Middle frontal gyrus (tissue), 1 donor: ENCODE measurements at regions not wholly inside any gene's neighbourhood (a gene's known extent, or its start where the extent isn't known, plus 50 kb on each side); places are given as distances from the start of the nearest gene placed in this dataset.
"Not testable (repeated sequence)": the region's sequence is repeated elsewhere in the genome, so short reads cannot be mapped to it uniquely, and the experiment has no call there.

ENCODE experiments used
- DNase-seq: peaks from one replicate; pipeline ENCODE4 v3.0.0-alpha.2; 2015; ENCODE audit warnings: low spot score; ENCODE audit errors: extremely low spot score

DNA sequence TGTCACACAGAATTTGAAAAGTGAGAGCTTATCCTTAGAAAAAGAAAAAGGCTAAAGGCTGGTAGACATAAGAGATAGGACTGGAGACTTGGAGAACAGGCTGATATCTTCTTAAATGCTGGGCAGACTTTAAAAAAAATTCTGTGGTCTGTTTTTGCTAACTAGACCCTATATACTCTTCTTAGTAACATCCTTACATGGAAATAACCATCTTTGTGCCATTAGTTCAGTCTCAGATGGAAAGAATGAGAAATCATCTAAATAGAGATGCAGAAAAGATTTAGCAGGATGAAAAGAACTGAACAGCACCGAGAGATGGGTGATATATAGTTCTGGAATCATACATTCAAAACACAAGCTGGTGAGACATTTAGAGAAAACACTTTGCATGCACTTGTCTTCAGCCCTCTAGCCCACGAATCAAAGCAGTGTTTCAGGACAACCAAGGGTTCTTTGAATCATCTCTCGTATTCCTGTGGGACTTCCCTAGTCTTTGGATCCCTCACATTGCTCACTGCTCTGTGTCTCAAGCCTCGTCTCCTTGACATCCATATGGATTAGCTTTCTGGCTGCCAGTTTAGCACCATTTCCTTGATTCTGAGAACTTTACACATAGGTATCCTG, 93.0 kb upstream of the LYSMD4 start:
- DNase-seq = no peak

DNA sequence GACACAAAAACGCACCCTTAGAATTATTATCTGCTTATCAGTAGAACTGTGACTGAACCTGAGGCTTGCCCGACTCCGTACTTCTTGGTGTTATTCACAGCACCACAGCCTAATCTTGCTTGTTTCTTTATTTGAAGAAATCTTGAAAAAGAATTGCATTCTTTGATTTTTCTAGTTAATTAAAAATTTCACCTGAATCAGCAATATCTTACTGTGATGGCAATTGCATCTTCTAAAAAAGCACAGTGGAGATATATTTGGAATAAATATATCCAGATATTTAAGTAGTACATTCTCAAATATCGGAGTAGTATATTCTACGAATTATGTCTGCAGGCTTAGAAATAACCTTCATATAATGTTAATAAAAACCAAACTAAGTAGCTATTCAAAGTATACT, 90.1 kb upstream of the LYSMD4 start:
- DNase-seq = no peak

GRCh38 chr15:99819981-99820718, 86.9 kb upstream of the LYSMD4 start:
- DNase-seq = no peak

- DNase-seq = no peak
These were observed 85.6 kb upstream of the LYSMD4 start for GRCh38 chr15:99818872-99819271.

DNA sequence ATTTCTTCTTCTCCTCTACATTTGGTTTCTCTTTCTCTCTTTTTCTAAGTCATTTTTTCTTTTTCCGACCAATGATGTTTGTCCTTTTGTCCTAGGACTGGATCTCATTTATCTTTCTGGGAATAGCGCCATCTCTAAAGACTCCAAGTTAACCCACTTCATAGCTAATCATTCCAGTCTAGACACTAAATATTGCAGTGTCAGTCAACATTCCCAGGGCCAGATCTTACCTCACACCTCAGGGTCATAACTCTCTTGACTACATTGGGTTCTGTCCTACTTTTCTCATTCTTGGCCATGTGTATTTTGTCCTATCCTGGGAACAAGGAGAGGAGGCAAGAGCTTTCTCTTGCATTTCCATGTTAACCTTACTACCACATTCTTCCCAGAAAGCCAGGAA, 83.6 kb upstream of the LYSMD4 start:
- DNase-seq = not testable (repeated sequence)

- not testable (repeated sequence) for DNase-seq
These were observed 77.4 kb upstream of the LYSMD4 start for GRCh38 chr15:99810663-99811062.

DNA sequence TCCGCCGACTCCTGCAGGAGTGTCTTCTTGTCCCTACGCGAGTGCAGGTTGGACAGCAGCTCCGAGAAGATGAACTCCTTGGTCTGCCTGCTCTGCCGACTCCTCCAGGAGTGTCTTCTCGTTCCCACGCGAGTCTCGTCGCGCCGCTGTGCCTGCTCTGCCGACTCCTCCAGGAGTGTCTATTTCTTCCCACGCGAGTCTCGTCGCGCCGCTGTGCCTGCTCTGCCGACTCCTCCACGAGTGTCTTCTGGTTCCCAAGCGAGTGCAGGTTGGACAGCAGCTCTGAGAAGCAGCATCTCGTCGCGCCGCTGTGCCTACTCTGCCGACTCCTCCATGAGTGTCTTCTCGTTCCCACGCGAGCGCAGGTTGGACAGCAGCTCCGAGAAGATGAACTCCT, 66.6 kb upstream of the LYSMD4 start:
- DNase-seq = not testable (repeated sequence)

- not testable (repeated sequence) for DNase-seq
These were observed 66.1 kb upstream of the LYSMD4 start for GRCh38 chr15:99799182-99799853.

- DNase-seq = not testable (repeated sequence)
These were observed 64.0 kb upstream of the LYSMD4 start for GRCh38 chr15:99796940-99797870.

GRCh38 chr15:99791881-99792807, 58.9 kb upstream of the LYSMD4 start:
- DNase-seq = not testable (repeated sequence)

- not testable (repeated sequence) for DNase-seq
These were observed 57.5 kb upstream of the LYSMD4 start for GRCh38 chr15:99790751-99791150.

GRCh38 chr15:99788156-99788555, 54.9 kb upstream of the LYSMD4 start:
- DNase-seq = no peak

- DNase-seq = not testable (repeated sequence)
These were observed 51.6 kb upstream of the LYSMD4 start for GRCh38 chr15:99784800-99785199.

- DNase-seq = not testable (repeated sequence)
These were observed 50.8 kb upstream of the LYSMD4 start for GRCh38 chr15:99783918-99784619.
